HG03439 (cell line): ENCODE measurements at regions not wholly inside any gene's neighbourhood (a gene's known extent, or its start where the extent isn't known, plus 50 kb on each side); places are given as distances from the start of the nearest gene placed in this dataset.

Source experiments
- ATAC-seq: cut with Tn5 transposase; IDR thresholded peaks from one replicate; pipeline ENCODE4 v1.9.1; 2021; ENCODE audit warnings: mild to moderate bottlenecking, moderate library complexity; ENCODE audit not compliant: unreplicated experiment

- no peak for ATAC-seq
These were observed 249.7 kb upstream of the HS3ST5 start for GRCh38 chr6:114592506-114592905.

DNA sequence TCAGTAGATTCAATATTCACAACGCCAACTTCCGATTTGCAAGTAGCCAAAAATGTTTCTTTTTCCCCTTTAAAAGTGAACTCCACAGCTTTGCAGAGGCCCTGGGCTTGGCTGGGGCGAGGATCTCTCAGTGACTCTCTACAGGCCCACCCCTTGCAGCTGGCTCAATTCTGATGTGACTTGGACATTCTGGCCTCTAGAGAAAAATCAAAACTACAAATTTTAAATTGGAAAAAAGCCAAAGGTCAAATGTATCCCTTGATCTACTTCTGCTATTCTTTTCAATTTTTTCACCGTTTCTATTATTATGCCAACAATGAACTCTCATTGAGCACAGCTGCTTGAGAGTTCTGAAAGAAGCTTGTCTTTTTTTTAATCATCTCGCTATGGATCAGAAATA, 245.9 kb upstream of the HS3ST5 start:
- no peak for ATAC-seq

GRCh38 chr6:114586298-114586697, 243.5 kb upstream of the HS3ST5 start:
- ATAC-seq: no peak

DNA sequence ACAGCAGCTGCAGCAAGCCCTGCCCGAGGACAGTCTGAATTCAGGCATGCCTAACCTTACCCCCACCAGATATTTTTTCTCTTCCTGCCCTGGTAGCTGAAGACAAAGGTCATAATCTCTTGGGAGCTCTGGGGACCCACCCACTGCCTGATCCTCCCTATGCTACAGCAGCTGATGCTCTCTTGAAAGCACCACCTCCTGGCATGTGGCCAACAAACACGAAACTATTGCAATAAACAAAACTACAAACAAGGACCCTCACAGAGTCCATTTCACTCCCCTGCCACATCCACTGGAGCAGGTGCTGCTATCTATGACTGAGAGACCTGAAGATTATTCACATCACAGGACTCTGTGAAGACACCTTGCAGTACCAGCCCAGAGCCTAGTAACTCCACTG, 238.5 kb upstream of the HS3ST5 start:
- no peak for ATAC-seq

- no peak for ATAC-seq
These were observed 238.1 kb upstream of the HS3ST5 start for GRCh38 chr6:114580882-114581281.

GRCh38 chr6:114579486-114579885, 236.7 kb upstream of the HS3ST5 start:
- ATAC-seq: no peak

GRCh38 chr6:114577109-114577508, 234.3 kb upstream of the HS3ST5 start:
- ATAC-seq: no peak

GRCh38 chr6:114576330-114576729, 233.5 kb upstream of the HS3ST5 start:
- no peak for ATAC-seq

GRCh38 chr6:114569669-114570068, 226.8 kb upstream of the HS3ST5 start:
- ATAC-seq: no peak

DNA sequence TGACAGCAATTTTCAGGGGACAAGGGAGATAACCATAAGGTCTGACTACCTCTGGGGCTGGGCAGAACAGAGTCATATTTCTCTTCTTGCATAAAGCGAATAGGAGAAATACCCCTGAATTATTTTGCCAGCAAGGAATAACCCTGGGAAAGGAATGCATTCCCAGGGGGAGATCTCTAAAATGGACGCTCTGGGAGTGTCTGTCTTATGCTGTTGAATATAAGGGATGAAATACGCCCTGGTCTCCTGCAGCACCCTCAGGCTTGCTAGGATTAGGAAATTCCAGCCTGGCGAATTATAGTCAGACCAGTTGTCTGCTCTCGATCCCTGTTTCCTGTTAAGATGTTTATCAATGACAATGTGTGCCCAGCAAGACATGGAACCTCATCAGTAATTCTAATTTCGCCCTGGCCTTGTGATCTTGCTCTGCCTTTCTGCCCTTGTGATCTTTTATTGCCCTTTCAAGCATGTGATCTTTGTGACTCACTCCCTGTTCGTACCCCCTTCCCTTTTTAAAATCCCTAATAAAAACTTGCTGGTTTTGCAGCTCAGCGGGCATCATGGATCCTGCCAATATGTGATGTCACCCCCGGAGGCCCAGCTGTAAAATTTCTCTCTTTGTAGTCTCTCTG, 221.6 kb upstream of the HS3ST5 start:
- no peak for ATAC-seq

- no peak for ATAC-seq
These were observed 216.6 kb upstream of the HS3ST5 start for GRCh38 chr6:114559419-114559818.

DNA sequence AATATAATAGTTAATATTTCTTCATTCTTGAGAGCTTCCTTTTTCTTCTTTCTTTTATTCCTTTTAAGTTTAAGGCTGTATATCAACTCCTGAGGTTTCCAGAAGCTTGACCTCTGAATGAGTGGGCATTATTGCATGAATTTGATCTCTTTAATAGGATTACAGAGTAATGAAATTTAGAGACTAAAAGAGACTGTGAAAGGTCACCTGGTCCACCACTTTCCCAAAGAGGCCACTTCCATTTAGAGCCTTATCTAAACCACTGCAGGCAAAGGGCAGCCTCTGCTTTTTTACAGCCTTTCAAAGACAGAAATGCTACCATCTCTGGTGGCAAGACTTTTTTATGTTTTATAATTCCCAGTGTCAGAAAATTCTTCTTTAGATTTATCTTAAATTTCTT, 215.3 kb upstream of the HS3ST5 start:
- no peak for ATAC-seq

- ATAC-seq: no peak
These were observed 214.1 kb upstream of the HS3ST5 start for GRCh38 chr6:114556846-114557488.

- no peak for ATAC-seq
These were observed 207.5 kb upstream of the HS3ST5 start for GRCh38 chr6:114550316-114550715.

DNA sequence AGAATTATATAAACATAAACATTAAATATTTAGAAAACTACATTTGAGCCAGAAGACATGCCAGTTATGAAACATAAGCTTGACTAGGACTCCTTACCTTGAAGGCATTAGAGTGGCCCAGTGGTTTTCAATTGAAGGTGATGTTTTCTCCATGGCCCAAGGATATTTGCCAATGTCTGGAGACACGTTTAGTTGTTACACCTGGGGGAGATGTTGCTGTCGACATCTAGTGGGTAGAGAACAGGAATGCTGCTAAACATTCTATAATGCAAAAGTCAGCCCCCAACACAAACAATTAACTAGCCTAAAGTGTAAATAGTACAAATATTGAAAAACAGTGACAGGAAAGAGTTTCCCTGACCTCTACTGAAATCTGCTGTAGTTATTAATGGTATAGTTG, 200.9 kb upstream of the HS3ST5 start:
- ATAC-seq: no peak

DNA sequence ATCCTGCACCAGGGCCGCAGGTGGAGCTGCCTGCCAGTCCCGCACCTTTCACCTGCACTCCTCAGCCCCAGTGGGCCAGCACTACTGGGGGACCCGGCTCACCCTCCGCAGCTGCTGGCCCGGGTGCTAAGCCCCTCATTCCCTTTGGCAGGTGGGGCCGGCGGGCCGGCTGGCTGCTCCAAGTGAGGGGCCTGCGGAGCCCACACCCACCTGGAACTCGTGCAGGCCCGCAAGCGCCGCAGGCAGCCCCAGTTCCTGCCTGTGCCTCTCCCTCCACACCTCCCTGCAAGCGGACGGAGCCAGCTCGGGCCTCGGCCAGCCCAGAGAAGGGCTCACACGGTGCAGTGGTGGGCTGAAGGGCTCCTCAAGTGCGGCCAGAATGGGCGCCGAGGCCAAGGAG, 199.0 kb upstream of the HS3ST5 start:
- no peak for ATAC-seq

GRCh38 chr6:114537977-114538376, 195.2 kb upstream of the HS3ST5 start:
- ATAC-seq: no peak

DNA sequence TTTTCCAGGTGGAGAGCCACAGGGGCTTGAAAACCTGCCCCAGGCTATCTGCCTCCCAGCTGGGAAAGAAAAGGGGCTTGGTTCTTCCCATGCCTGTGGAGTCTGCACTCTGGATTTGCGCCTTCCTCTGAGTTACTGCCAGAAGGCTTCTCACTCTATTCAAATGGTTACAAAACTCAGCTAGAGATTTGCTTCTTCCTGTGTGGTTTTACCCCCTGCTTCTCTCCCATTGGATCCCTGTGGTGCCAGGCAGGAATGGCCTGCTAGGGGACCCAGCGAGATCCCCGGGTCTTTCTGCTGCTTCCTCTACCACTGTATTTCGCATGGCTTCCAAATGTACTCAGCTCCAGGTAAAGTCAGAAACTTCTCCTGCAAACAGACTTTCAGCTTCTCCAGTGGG, 192.0 kb upstream of the HS3ST5 start:
- ATAC-seq: no peak

DNA sequence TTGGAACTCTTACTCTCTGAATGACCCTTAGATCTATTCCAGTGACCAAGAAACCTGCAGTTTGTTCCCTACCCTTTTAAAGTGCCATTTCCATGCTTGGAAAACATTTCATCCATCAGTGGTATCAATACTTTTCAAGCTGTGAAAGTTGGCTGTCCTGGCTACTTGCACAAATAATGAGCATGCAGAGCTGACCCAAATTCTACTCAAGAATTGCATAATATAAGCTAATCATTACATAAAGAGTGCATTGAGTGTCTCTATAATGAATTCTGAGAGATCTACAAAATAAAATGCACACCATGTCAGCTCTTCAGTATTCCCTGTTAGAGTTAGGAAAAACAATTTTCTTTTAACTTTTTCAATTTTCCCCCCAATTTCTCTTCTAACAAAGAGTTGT, 181.3 kb upstream of the HS3ST5 start:
- no peak for ATAC-seq

DNA sequence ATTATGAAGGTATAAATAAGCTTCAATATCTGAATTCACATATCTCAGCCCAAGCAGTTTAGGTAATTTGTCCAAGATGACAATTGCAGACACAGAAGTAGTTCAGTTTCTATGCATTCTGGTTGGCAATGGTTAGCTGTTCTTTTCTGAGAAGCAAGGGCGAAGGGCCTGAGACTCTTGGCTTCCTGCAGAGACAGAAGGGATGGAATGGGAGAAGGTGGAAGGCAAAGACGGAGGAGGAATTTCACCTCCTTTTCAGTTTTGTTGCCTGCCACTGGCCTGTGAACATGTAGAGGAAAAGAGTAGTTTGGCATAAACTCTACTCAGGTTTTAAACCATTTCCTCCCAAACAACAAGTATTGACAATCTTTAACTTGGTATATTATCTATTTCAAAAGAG, 180.7 kb upstream of the HS3ST5 start:
- no peak for ATAC-seq

GRCh38 chr6:114521926-114522325, 179.1 kb upstream of the HS3ST5 start:
- ATAC-seq: no peak

- no peak for ATAC-seq
These were observed 178.2 kb upstream of the HS3ST5 start for GRCh38 chr6:114520976-114521375.

DNA sequence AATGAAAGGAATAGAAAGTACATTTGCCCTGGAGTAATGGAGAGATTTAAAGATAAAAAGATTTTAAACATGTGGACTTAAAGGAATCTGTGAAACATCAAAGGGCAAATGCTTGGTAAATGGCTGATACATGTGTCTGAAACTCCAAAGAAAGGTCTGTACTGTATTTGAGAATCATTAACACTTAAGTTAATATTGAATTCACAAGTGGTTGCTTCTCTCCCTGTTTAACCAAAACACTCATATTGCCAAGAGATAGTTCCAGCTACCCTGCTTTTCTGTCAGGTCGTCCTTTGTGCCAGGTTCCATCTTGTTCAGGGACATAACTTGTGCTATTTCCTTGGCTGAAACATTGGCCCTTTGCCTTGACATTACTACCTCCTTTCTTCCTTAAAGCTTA, 171.3 kb upstream of the HS3ST5 start:
- ATAC-seq: no peak
